ENCODE measurements at regions not wholly inside any gene's neighbourhood (a gene's known extent, or its start where the extent isn't known, plus 50 kb on each side); places are given as distances from the start of the nearest gene placed in this dataset.

DNA sequence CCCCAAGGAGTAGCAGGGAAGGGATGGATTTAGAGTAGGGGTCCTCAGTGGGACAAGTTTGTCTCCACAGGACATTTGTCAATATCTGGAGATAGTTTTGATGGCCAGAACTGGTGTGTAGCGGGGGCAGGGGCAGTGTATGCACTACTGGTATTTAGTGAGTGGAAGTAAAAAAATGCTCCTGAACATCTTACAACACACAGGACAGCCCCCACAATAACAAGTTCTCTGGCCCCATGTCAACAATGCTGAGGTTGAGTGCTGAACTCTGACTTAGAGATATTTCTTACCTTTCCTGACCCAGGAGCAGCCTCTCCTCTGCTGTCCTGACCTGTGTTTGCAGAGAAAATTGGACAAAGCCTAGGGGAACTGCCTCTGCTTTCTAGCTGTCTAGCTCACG lies 365.8 kb downstream of the HAPSTR1 start:
- TF ChIP-seq POLR2A (IDR thresholded peaks at IDR 0.05) = no peak
- TF ChIP-seq CTCF (IDR thresholded peaks at IDR 0.05) = no peak
- no peak for TF ChIP-seq POLR2AphosphoS5 (IDR thresholded peaks at IDR 0.05)

Data from breast epithelium (tissue), 3 donors.